ENCODE measurements at regions not wholly inside any gene's neighbourhood (a gene's known extent, or its start where the extent isn't known, plus 50 kb on each side); places are given as distances from the start of the nearest gene placed in this dataset.

DNA sequence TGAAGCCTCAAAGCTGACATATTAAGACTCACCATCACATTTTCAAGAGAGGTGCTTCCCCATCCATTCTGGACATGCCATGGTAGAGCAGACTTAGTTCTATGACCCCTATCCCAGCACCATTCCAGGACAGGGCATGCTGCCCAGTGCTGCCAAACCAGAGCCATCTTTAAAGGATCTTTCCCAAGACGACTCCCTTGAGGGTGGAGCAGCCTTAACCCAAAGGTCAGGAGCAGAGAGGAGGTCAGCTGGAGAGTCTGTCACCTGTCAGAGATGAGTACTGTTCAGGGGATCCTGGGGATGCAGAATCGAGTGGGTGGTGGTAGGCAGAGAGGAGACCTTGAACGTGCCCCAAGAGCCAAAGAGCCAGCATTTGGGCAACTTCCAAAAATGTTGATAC is 459.8 kb downstream of the STK39 start (continued):
- TF ChIP-seq REST (IDR thresholded peaks at IDR 0.05) = no peak
- TF ChIP-seq YY1 (IDR thresholded peaks at IDR 0.05) = no peak
- no peak for TF ChIP-seq RAD21 (IDR thresholded peaks at IDR 0.05)
- no peak for TF ChIP-seq NR2F2 (IDR thresholded peaks at IDR 0.05)

DNA sequence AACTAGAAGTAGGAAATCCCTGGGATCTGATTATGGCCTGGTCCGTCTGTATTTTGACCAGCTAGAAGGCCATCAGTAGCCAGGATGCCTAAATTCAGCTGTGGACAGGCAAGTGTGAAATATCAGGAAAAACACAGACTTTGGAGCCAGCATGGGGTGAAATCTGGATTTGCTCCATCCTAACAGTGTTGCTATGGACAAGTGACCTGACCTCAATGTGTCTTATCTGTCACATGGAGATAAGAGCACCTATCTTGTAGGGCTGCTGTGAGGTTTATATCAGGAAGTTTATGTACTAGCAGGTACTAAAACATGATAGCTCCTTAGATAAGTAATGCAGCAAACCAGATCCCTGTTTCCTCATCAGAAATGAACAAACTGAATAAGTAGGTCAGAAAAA is 460.4 kb downstream of the STK39 start:
- no peak for DNase-seq (ENCODE audit: low spot score)
- no peaks in the 10 kb centered on the region for H3K9me3 ChIP-seq (ENCODE audit: control insufficient read depth in 4 of 4, low read length in 3 of 4)
- 43% methylated on average over 1 of the region's 1 CpG for WGBS
- peaks cover 0 to 2% (median 0%) of the 10 kb centered on the region in 4 donors for H3K27me3 ChIP-seq (ENCODE audit: control insufficient read depth in 4 of 4, insufficient read depth in 4 of 4, low read length in 3 of 4)
- H3K4me1 ChIP-seq (ENCODE audit: control insufficient read depth in 4 of 4, insufficient read depth in 4 of 4, low read length in 3 of 4) = peaks cover 2 to 16% (median 10%) of the 10 kb centered on the region in 4 donors
- peak; percentile 79 to 87 for TF ChIP-seq RXRA (IDR thresholded peaks at IDR 0.05)
- TF ChIP-seq YY1 (IDR thresholded peaks at IDR 0.05) = peak; percentile 64
- TF ChIP-seq CTCF (IDR thresholded peaks at IDR 0.05; ENCODE audit: low read depth, low read length, missing input control) = no peak
- no peak for TF ChIP-seq EGR1 (IDR thresholded peaks at IDR 0.05; ENCODE audit: low read depth in 2 of 2)
- TF ChIP-seq HNF4A (conservative IDR thresholded peaks at IDR 0.05) = peak; percentile 90 to 92
- TF ChIP-seq GABPA (IDR thresholded peaks at IDR 0.05 in 1 of 2, conservative IDR thresholded peaks at IDR 0.05 in 1 of 2) = no peak
- peak; percentile 40 for TF ChIP-seq REST (IDR thresholded peaks at IDR 0.05)
- TF ChIP-seq, protein P1, sequence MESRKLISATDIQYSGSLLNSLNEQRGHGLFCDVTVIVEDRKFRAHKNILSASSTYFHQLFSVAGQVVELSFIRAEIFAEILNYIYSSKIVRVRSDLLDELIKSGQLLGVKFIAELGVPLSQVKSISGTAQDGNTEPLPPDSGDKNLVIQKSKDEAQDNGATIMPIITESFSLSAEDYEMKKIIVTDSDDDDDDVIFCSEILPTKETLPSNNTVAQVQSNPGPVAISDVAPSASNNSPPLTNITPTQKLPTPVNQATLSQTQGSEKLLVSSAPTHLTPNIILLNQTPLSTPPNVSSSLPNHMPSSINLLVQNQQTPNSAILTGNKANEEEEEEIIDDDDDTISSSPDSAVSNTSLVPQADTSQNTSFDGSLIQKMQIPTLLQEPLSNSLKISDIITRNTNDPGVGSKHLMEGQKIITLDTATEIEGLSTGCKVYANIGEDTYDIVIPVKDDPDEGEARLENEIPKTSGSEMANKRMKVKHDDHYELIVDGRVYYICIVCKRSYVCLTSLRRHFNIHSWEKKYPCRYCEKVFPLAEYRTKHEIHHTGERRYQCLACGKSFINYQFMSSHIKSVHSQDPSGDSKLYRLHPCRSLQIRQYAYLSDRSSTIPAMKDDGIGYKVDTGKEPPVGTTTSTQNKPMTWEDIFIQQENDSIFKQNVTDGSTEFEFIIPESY (IDR thresholded peaks at IDR 0.05) = peak; percentile 48
- peak; percentile 61 to 64 for TF ChIP-seq RAD21 (IDR thresholded peaks at IDR 0.05)
- TF ChIP-seq FOXA2 (IDR thresholded peaks at IDR 0.05) = peak; percentile 51
- peak; percentile 76 for TF ChIP-seq HNF4G (IDR thresholded peaks at IDR 0.05)
- TF ChIP-seq ATF3 (IDR thresholded peaks at IDR 0.05) = no peak
- peak; percentile 65 for TF ChIP-seq NR2F2 (IDR thresholded peaks at IDR 0.05)
- TF ChIP-seq MAX (IDR thresholded peaks at IDR 0.05) = peak; percentile 82
- TF ChIP-seq JUND (IDR thresholded peaks at IDR 0.05) = peak; percentile 52 to 53
- TF ChIP-seq SP1 (IDR thresholded peaks at IDR 0.05) = peak; percentile 84
- no peak overlapping the region for H3K27ac ChIP-seq (ENCODE audit: low read depth in 1 of 2, low read length in 2 of 2)
- no peak overlapping the region for H3K4me3 ChIP-seq (ENCODE audit: low read depth in 1 of 3, low read length in 3 of 3)
- no peak overlapping the region for H3K9ac ChIP-seq (ENCODE audit: low read depth in 1 of 2, low read length in 2 of 2)
- H3K36me3 ChIP-seq (ENCODE audit: control insufficient read depth in 4 of 4, insufficient read depth in 3 of 4, low read depth in 1 of 4, low read length in 3 of 4) = no peaks in the 10 kb centered on the region
